CD8-positive, alpha-beta memory T cell (primary cell): ENCODE measurements at regions not wholly inside any gene's neighbourhood (a gene's known extent, or its start where the extent isn't known, plus 50 kb on each side); places are given as distances from the start of the nearest gene placed in this dataset.

Experiments
- CTCF ChIA-PET: fragments of 350-600 bp; sonication (Branson Sonifier 250); formaldehyde crosslinking; loops from one replicate; lab custom pipeline; 2021; ENCODE audit warnings: antibody characterized with exemption; lab: Charles Lee
- POLR2A ChIA-PET: fragments of 350-600 bp; sonication (Branson Sonifier 250); formaldehyde crosslinking; loops from one replicate; lab custom pipeline; 2021; ENCODE audit warnings: antibody characterized with exemption; lab: Charles Lee
- DNase-seq, 5 donors: peaks; one replicate each; pipeline versions ENCODE4 v3.0.0 to v3.0.0-alpha.2; 2020 to 2022; ENCODE audit warnings: mixed read lengths in 1 of 5
- H3K27ac ChIP-seq: one replicate; pipeline ENCODE4 v1.7.0; 2013; ENCODE audit warnings: low read depth, mild to moderate bottlenecking, low read length, moderate library complexity
- H3K27me3 ChIP-seq: 2 replicates; pipeline ENCODE4 v1.7.0; 2013; ENCODE audit warnings: low read length, mild to moderate bottlenecking; ENCODE audit not compliant: insufficient read depth, poor library complexity, severe bottlenecking
- H3K36me3 ChIP-seq: 2 replicates; pipeline ENCODE4 v1.7.0; 2013; ENCODE audit warnings: mild to moderate bottlenecking, low read length, moderate library complexity; ENCODE audit not compliant: insufficient read depth
- H3K4me1 ChIP-seq: 2 replicates; pipeline ENCODE4 v1.7.0; 2013; ENCODE audit warnings: mild to moderate bottlenecking, low read length, moderate library complexity; ENCODE audit not compliant: insufficient read depth
- H3K4me3 ChIP-seq: 2 replicates; pipeline ENCODE4 v1.7.0; 2013; ENCODE audit warnings: mild to moderate bottlenecking, low read length
- H3K9me3 ChIP-seq: 2 replicates; pipeline ENCODE4 v1.7.0; 2013; ENCODE audit warnings: mild to moderate bottlenecking, low read length
- H3K27ac Mint-ChIP-seq, 8 donors: one replicate each; pipeline ENCODE4 v1.8.0; 2020 to 2021; ENCODE audit warnings: mixed read lengths in 8 of 8, mild to moderate bottlenecking in 6 of 8, inconsistent platforms in 3 of 8, moderate library complexity in 3 of 8
- H3K27me3 Mint-ChIP-seq, 2 donors: one replicate each; pipeline ENCODE4 v1.8.0; 2020 to 2021; ENCODE audit warnings: mixed read lengths in 2 of 2, mild to moderate bottlenecking in 1 of 2, moderate library complexity in 1 of 2
- H3K36me3 Mint-ChIP-seq, 3 donors: one replicate each; pipeline ENCODE4 v1.8.0; 2020 to 2021; ENCODE audit warnings: mixed read lengths in 3 of 3, inconsistent platforms in 1 of 3, mild to moderate bottlenecking in 1 of 3
- H3K4me1 Mint-ChIP-seq, 3 donors: one replicate each; pipeline ENCODE4 v1.8.0; 2020 to 2021; ENCODE audit warnings: mixed read lengths in 3 of 3, inconsistent platforms in 1 of 3, mild to moderate bottlenecking in 1 of 3
- H3K4me3 Mint-ChIP-seq, 7 donors: one replicate each; pipeline ENCODE4 v1.8.0; 2020 to 2021; ENCODE audit warnings: mixed read lengths in 7 of 7, mild to moderate bottlenecking in 6 of 7, moderate library complexity in 4 of 7, inconsistent platforms in 2 of 7
- H3K9me3 Mint-ChIP-seq, 5 donors: one replicate each; pipeline ENCODE4 v1.8.0; 2020 to 2022; ENCODE audit warnings: mixed read lengths in 5 of 5, mild to moderate bottlenecking in 3 of 5, moderate library complexity in 2 of 5, inconsistent platforms in 1 of 5

DNA sequence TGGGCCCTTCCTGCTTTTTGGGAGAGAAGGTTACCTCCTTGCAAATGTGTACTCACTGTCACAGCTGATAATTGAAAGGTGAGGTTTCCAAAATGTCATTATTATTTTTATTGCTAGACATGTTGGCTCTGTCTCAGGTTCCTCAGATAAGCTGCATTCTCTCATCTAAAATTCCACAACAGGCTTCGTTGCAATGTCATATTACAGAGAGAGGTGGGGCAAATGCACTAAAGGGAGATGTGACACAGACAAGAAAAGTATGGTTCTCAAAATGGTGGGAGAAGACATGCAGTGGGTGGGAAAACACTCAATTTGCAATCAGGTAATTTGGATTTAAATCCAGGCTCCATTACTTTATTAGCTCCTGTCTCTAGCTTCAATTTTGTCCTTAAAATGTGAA lies 256.4 kb upstream of the POU3F2 start:
- Histone ChIP-seq H3K4me1 (no peaks in the 10 kb centered on the region), H3K27me3 (no peaks in the 10 kb centered on the region), H3K4me3 (no peak overlapping the region), H3K36me3 (no peaks in the 10 kb centered on the region), H3K27ac (no peak overlapping the region), H3K9me3 (no peaks in the 10 kb centered on the region)
- Mint-ChIP-seq H3K36me3 (no peaks in the 10 kb centered on the region), H3K27me3 (peaks cover 0 to 1% of the 10 kb centered on the region in 2 donors), H3K4me3 (no peak overlapping the region), H3K4me1 (no peaks in the 10 kb centered on the region), H3K27ac (no peak overlapping the region), H3K9me3 (peaks cover 0 to 2% (median 0%) of the 10 kb centered on the region in 5 donors)
- ChIA-PET POLR2A (no interaction called here), CTCF (no interaction called here)
- DNase-seq = no peak

- ChIA-PET CTCF (no interaction called here), POLR2A (no interaction called here)
- Histone ChIP-seq H3K9me3 (no peaks in the 10 kb centered on the region), H3K36me3 (no peaks in the 10 kb centered on the region), H3K4me1 (no peaks in the 10 kb centered on the region), H3K4me3 (no peak overlapping the region), H3K27ac (no peak overlapping the region), H3K27me3 (no peaks in the 10 kb centered on the region)
- Mint-ChIP-seq H3K27ac (no peak overlapping the region), H3K36me3 (no peaks in the 10 kb centered on the region), H3K4me3 (no peak overlapping the region), H3K4me1 (no peaks in the 10 kb centered on the region), H3K9me3 (peaks cover 0 to 5% (median 2%) of the 10 kb centered on the region in 5 donors), H3K27me3 (peaks cover 0 to 1% of the 10 kb centered on the region in 2 donors)
- DNase-seq = no peak
Measured at GRCh38 chr6:98579079-98579478, 255.3 kb upstream of the POU3F2 start.

DNA sequence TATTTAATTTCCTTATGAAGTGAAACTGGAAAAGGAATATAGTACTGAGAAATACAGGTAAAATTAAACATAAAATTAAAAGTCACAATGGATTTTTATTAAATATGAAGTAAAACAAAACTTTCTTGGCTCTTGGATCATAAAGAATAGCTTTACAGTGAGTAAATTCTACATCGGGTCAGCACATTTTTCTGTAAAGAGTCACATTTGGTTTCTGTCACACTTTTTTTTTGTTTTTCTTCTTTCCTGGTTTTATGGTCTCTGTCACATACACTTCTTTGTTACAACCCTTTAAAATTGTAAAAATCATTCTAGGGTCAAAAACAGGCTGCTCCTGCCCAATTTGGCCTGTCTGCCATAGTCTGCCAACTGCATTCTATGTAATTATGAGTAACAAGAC lies 254.4 kb upstream of the POU3F2 start:
- Mint-ChIP-seq H3K9me3 (peaks cover 0 to 5% (median 2%) of the 10 kb centered on the region in 5 donors), H3K27me3 (peaks cover 0 to 1% of the 10 kb centered on the region in 2 donors), H3K36me3 (no peaks in the 10 kb centered on the region), H3K27ac (no peak overlapping the region), H3K4me3 (no peak overlapping the region), H3K4me1 (no peaks in the 10 kb centered on the region)
- H3K4me1 ChIP-seq = no peaks in the 10 kb centered on the region
- H3K9me3 ChIP-seq = no peaks in the 10 kb centered on the region
- no peaks in the 10 kb centered on the region for H3K36me3 ChIP-seq
- H3K4me3 ChIP-seq = no peak overlapping the region
- ChIA-PET POLR2A (no interaction called here), CTCF (no interaction called here)
- H3K27me3 ChIP-seq = no peaks in the 10 kb centered on the region
- DNase-seq = no peak
- H3K27ac ChIP-seq = no peak overlapping the region

DNA sequence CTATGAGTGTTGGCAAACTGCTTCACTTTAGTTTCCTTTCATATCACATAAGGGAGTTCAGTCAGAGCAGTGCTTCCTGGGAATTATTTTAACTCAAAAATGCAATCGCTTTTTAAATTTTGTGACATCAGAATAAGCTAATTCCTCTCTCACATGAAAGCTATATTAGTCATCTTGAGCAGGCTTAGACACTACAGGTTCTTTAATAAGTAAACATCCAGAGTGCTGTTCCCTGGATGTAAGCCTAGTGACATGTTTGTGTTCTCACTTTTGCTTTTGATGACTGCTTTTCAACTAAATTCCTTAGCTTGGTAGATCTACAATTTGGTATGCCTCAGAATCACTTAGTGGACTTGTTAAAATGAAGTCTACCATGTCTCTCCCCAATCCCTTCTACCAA lies 252.7 kb upstream of the POU3F2 start:
- no peak overlapping the region for H3K4me3 ChIP-seq
- Mint-ChIP-seq H3K4me3 (no peak overlapping the region), H3K27ac (no peak overlapping the region), H3K4me1 (no peaks in the 10 kb centered on the region), H3K36me3 (no peaks in the 10 kb centered on the region), H3K9me3 (peaks cover 0 to 5% (median 2%) of the 10 kb centered on the region in 5 donors), H3K27me3 (peaks cover 0 to 1% of the 10 kb centered on the region in 2 donors)
- DNase-seq = no peak
- no peaks in the 10 kb centered on the region for H3K36me3 ChIP-seq
- H3K27ac ChIP-seq = no peak overlapping the region
- POLR2A ChIA-PET = no interaction called here
- CTCF ChIA-PET = no interaction called here
- H3K4me1 ChIP-seq = no peaks in the 10 kb centered on the region
- H3K9me3 ChIP-seq = no peaks in the 10 kb centered on the region
- no peaks in the 10 kb centered on the region for H3K27me3 ChIP-seq

DNA sequence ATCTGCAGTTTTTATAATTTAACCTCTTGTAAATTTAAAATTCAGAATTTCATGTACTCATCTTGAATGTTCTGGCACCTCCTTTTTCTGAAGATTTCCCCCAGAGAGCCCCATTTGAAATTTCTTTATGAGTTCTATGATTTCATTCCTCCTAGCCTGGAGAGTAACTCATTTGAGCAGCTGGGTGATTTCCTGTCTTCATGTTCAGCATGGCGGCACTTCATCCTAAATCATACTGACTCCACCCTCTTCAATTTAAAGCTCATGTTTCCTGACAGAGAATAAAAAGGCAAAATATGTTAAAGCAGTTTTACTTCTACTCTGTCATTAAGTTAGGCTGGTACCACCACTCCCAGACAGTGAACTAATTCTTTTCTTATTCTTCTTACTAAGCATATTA lies 250.9 kb upstream of the POU3F2 start:
- Mint-ChIP-seq H3K27ac (no peak overlapping the region), H3K36me3 (no peaks in the 10 kb centered on the region), H3K4me3 (no peak overlapping the region), H3K4me1 (no peaks in the 10 kb centered on the region), H3K27me3 (peaks cover 1 to 4% of the 10 kb centered on the region in 2 donors), H3K9me3 (peaks cover 0 to 5% (median 2%) of the 10 kb centered on the region in 5 donors)
- DNase-seq = no peak
- Histone ChIP-seq H3K36me3 (no peaks in the 10 kb centered on the region), H3K4me1 (no peaks in the 10 kb centered on the region), H3K4me3 (no peak overlapping the region), H3K27ac (no peak overlapping the region), H3K27me3 (no peaks in the 10 kb centered on the region), H3K9me3 (no peaks in the 10 kb centered on the region)
- ChIA-PET POLR2A (no interaction called here), CTCF (no interaction called here)

DNA sequence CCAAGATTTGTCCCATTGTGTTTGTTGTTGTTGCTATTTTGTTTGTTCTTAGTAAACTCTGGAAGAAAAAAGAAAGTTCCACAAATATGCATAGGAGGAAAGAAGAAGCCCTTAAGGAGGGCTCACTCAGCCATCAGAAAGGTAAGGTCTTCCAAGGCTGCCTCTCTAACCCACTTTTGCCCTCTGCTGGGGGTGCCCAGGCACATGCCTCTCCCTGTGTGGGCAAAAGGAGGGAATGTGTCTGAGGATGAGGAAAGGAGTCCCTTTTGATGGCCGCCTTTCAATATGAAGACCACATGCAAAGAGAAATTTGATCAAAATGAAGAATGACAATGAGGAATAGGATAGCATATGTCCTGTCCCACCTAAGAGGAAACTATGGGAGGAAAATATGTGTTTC lies 248.2 kb upstream of the POU3F2 start:
- no peaks in the 10 kb centered on the region for H3K4me1 ChIP-seq
- H3K27ac ChIP-seq = no peak overlapping the region
- ChIA-PET CTCF (no interaction called here), POLR2A (no interaction called here)
- DNase-seq = no peak
- Mint-ChIP-seq H3K4me1 (no peaks in the 10 kb centered on the region), H3K27ac (no peak overlapping the region), H3K9me3 (peaks cover 0 to 5% (median 0%) of the 10 kb centered on the region in 5 donors), H3K27me3 (peaks cover 0 to 4% of the 10 kb centered on the region in 2 donors), H3K4me3 (no peak overlapping the region), H3K36me3 (no peaks in the 10 kb centered on the region)
- H3K9me3 ChIP-seq = no peaks in the 10 kb centered on the region
- H3K4me3 ChIP-seq = no peak overlapping the region
- H3K27me3 ChIP-seq = no peaks in the 10 kb centered on the region
- no peaks in the 10 kb centered on the region for H3K36me3 ChIP-seq

DNA sequence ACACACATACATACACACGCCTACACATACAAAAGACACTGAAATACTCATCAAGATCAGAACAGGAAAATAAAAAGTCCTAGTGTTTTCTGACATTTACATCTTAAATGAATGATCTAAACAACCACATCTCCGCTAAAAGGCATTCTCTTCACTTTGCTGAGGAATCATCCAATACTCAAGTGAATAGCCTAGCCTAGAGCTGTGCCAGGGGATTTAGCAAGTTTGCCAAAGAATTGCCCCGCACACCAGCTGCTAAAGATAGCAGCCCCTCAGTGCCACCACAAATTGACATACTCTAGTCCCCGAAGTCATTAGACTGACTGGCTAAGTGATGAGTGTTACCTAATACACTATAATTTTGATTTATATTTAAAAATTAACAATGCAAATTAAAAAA lies 246.8 kb upstream of the POU3F2 start:
- H3K4me1 Mint-ChIP-seq = no peaks in the 10 kb centered on the region
- H3K4me3 Mint-ChIP-seq = no peak overlapping the region
- Histone ChIP-seq H3K36me3 (no peaks in the 10 kb centered on the region), H3K9me3 (no peaks in the 10 kb centered on the region), H3K27ac (no peak overlapping the region), H3K4me3 (no peak overlapping the region), H3K27me3 (no peaks in the 10 kb centered on the region), H3K4me1 (no peaks in the 10 kb centered on the region)
- no peak for DNase-seq
- peaks cover 0 to 5% (median 0%) of the 10 kb centered on the region in 5 donors for H3K9me3 Mint-ChIP-seq
- H3K36me3 Mint-ChIP-seq = no peaks in the 10 kb centered on the region
- peaks cover 0 to 4% of the 10 kb centered on the region in 2 donors for H3K27me3 Mint-ChIP-seq
- ChIA-PET CTCF (no interaction called here), POLR2A (no interaction called here)
- H3K27ac Mint-ChIP-seq = no peak overlapping the region

- Mint-ChIP-seq H3K36me3 (no peaks in the 10 kb centered on the region), H3K27me3 (peaks cover 0 to 4% of the 10 kb centered on the region in 2 donors), H3K9me3 (peaks cover 0 to 2% (median 0%) of the 10 kb centered on the region in 5 donors), H3K4me1 (no peaks in the 10 kb centered on the region), H3K27ac (no peak overlapping the region), H3K4me3 (no peak overlapping the region)
- ChIA-PET CTCF (no interaction called here), POLR2A (no interaction called here)
- no peaks in the 10 kb centered on the region for H3K4me1 ChIP-seq
- H3K36me3 ChIP-seq = no peaks in the 10 kb centered on the region
- no peak overlapping the region for H3K27ac ChIP-seq
- H3K4me3 ChIP-seq = no peak overlapping the region
- H3K27me3 ChIP-seq = no peaks in the 10 kb centered on the region
- H3K9me3 ChIP-seq = no peaks in the 10 kb centered on the region
- DNase-seq = no peak
Measured at GRCh38 chr6:98589536-98589935, 244.8 kb upstream of the POU3F2 start.
